HG03175 (cell line): ENCODE measurements at regions not wholly inside any gene's neighbourhood (a gene's known extent, or its start where the extent isn't known, plus 50 kb on each side); places are given as distances from the start of the nearest gene placed in this dataset.
"Not testable (repeated sequence)": the region's sequence is repeated elsewhere in the genome, so short reads cannot be mapped to it uniquely, and the experiment has no call there.

Experiments used
- ATAC-seq: cut with Tn5 transposase; IDR thresholded peaks from one replicate; pipeline ENCODE4 v1.9.1; 2021; ENCODE audit warnings: mild to moderate bottlenecking, moderate library complexity; ENCODE audit not compliant: unreplicated experiment

DNA sequence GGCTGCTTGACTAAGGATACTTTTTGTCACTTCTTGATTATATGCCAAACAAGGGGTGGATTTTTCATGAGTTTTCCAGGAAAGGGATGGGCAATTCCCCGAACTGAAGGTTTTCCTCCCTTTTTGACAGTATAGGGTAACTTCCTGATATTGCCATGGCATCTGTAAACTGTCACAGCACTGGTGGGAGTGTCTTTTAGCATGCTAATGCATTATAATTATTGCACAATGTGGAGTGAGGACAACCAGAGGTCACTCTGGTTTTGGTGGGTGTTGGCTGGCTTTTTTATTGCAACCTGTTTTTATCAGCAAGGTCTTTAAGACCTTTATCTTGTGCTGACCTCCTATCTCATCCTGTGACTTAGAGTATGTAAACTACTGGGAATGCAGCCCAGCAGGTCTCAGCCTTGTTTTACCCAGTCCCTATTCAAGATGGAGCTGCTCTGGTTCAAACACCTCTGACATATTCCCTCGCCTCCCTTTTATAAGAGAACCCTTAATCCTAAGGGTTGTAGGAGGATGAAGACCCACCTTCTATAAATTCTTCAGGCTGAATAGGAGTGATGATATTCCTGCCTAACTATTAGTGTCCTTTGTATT is 471.2 kb downstream of the ATP23 start:
- ATAC-seq = no peak

DNA sequence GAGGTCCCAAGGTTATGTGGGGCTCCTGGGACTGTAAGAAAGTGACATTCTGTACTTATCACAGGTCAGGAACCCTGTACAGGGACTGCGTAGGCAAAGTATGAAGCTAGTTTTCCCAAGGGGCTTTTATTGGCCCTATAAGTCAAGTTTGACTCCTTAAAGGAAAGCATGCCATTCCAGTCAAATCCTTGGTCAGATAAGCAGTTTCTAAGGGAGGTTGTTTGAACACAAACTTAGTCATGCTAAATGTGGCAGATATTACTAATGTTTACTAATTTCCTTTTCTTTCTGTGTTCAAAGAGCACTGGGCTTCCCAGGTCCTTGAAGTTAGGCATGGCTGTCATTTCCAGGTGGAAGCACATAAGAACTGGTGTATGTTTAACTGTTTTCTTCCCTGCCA is 472.4 kb downstream of the ATP23 start:
- ATAC-seq = no peak

DNA sequence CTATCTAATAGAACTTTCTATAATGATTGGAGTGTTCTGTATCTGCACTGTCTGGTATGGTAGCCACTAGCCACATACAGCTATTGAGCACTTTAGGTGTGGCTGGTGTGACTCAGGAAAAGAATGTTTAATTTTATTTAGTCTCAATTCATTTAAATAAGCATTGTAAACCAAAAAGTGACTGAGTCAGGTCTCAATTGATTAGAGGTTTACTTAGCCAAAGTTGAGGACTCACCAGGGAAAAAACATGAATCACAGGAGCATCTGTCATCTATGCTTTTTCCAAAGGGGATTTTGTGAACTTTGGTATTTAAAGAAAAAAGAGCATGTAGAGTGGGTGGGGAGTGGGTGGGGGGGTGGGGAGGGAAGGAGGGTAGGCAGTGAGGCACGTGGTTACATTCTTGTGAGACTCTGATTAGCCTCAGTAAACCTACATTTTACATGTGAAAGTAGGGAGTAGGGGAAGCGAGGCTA is 473.1 kb downstream of the ATP23 start:
- no peak for ATAC-seq

DNA sequence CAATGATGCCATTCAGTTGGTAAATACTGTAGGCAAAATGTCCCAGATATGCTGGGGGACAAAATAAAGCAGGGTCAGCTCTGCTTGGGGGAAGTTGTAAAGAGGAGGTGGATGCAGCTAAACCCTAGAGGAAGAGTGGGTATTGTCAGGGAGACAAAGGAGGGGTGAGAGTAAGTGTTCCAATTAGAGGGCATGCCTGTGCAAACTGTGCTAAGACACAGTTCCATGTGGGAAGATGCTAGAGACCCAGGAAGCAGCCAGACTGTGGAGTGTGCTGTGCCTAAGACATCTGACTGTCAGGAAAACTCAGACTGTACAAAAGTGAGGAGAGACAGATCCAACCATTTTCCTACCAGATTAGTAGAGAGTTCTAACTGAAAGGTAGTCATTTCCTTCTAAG is 474.3 kb downstream of the ATP23 start:
- no peak for ATAC-seq

DNA sequence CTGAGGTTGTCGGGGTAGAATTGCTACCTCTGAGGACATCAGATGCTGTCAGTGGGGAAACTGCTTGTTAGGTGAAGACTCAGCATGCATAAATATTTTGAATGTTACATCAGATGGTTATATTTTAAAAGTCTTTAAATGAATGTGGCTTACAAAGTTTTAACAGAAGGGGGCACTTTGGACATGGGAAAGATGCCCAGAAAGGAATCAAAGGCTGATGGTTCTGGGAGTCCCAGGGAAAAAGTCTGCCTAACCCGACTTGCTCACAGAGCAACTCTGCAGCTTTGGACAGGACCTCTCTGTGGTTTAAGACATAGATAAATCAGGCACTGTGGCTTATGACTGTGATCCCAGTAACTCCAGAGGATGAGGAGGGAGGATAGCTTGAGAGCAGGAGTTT is 474.9 kb downstream of the ATP23 start:
- no peak for ATAC-seq

DNA sequence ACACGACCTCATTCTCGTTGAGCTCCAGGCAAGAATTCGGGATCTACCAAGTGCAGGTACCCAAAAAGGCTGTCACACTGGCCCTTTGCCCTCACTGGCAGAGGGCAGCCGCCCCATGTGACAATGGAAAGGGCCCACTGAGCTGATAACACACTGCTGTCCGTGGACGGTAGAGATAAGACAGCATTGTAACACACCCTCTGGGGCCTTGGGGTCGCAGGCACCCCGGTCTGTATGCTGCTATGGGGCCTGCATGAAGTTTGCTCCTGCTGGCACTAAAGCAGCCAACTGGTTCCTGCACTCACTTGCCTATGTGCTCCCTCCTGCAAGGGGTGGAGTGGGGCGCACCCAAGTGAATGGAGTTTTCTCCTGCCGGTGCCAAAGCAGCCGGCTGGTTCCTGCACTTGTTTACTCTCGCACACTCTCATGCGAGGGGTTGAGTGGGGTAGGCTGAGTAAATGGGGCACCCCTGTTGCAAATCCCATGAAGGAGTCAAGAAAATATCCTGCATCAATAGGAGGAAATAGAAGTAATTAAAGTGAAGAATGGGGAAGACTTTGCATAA is 477.9 kb downstream of the ATP23 start:
- ATAC-seq = no peak

DNA sequence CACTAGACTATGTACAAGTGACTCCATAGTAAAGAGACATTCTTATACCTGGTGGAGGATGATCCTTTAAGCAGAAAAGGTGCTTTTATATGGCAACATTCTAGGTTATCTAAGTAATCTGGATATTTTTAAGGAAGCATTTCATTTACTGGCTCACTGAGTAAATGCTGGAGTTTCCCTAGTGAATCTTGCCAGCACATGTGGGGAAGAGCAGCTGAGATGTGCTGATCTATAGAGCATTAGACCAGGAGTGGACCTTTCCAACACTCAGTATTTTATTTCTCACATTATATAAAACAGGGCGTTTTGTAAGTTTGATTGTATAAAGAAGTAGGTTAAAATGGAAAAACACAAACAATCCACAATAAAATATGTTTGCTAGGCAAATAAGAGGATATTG is 478.5 kb downstream of the ATP23 start:
- no peak for ATAC-seq

DNA sequence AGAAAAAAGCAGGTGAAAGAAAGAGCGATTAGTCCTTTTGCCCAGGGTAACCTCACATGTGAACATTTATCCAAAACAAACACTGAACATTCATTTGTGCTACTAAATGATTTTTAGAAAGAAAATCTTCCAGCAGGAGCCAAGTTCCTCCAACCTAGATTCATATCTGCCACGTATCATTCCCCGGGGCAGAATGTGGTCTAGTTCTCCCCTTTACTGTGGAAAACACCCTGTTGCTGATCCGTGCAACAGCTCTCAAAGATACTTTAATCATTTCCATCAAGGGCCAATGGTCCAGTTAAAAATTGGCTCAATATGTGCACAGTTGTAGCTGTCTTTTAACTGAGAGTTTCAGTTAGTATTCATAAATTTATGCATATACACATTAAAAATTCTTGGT is 479.1 kb downstream of the ATP23 start:
- no peak for ATAC-seq

DNA sequence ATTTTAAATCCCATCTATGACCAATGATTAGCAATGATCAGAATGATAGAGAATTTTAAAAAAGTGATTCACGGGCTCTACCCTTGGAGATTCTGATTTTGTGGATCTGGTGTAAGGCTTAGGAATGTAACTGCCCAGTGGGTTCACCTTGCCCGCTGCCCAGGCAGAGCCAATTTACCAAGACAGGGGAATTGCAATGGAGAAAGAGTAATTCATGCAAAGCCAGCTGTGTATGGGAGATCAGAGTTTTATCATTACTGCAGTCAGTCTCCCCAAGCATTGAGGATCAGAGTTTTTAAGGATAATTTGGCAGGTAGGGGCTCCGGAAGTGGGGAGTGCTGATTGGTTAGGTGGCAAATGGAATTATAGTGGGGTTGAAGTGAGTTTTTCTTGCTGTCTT is 480.6 kb downstream of the ATP23 start:
- ATAC-seq = no peak

DNA sequence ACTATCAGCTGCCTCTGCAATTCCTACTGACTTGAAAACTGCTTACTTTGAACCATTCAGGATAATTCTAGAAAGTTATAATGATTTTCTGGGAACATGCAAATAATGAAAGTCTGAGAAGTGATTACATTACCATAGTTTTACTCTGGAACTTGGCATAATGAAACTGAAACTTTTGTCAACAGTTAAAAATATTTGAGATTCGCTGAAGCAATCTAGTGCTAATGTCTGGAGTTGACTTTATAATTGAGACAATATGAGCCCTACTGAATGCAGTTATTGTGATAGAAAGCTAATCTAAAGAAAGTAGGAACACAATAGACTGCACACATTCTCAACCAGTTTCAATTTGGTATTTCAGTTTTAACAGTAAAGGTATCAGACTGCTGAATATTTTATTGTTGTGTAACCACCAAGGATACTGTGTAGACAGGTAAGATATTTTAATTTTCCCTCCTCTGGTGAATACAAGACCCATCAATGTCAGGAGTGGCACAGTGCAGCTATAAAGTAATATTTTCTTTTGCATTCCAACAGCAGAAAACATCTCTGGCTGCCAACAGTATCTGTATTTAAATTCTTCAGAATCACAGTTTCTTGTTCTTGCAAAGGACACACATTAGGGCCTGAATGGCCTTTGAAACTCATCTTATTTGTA is 483.5 kb downstream of the ATP23 start:
- peak; percentile 37 for ATAC-seq

DNA sequence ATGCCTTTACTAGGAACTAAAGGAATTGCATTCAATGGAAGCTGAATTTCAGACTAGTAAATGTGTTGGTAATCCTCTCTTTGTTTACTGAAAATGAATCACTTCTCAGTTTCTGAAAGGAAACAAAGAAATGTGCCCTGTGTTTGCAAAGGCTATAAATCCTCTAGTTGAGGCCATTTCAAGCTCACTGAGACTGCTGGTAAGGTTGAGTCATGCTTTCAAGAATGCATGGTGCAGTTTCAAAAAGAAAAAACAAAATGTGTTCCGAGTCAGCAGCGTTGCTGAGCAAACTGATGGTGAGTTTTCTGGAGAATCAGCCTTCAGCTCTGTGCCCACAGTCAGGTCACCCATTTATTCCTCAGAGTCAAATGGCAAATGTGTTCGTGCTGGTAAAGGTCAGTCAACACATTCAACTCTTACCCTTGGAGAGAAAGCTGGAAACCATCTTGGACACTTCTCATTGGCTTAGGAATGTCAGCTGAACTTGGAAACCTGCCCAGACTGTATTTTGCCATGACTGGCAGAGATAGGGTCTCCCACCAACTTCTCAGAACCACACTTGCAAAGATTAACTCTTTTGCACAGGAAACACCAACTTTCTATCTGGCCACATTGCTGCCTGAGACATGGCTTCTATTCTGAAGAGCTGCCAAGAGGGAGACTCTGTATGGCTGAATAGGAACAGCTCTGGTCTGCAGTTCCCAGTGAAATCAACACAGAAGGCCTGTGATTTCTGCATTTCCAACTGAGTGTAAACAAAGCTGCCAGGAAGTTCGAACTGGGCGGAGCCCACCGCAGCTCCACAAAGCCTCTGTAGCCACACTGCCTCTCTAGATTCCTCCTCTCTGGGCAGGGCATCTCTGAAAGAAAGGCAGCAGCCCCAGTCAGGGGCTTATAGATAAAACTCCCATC is 484.4 kb downstream of the ATP23 start:
- peak; percentile 85 for ATAC-seq

DNA sequence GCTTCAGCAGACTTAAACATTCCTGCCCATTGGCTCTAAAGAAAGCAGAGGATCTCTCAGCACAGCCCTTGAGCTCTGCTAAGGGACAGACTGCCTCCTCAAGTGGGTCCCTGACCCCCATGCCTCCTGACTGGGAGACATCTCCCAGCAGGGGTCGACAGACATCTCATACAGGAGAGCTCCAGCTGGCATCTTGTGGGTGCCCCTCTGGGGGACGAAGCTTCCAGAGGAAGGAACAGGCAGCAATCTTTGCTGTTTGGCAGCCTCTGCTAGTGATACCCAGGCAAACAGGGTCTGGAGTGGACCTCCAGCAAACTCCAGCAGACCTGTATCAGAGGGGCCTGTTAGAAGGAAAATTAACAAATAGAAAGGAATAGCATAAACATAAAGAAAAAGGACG is 485.1 kb downstream of the ATP23 start:
- ATAC-seq = not testable (repeated sequence)

DNA sequence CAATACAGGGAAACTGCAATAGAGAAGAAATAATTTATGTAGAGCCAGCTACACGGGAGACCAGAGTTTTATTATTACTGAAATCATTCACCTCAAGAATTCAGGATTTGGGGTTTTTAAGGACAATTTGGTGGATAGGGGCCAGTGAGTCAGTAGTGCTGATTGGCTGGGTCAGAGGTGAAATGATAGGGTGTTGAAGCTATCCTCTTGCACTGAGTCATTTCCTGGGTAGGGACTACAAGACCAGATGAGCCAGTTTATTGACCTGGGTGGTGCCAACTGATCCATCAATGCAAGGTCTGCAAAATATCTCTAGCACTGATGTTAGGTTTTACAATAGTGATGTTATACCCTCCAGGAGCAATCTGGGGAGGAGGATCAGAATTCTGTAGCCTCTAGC is 486.3 kb downstream of the LRIG3 start:
- ATAC-seq = no peak

DNA sequence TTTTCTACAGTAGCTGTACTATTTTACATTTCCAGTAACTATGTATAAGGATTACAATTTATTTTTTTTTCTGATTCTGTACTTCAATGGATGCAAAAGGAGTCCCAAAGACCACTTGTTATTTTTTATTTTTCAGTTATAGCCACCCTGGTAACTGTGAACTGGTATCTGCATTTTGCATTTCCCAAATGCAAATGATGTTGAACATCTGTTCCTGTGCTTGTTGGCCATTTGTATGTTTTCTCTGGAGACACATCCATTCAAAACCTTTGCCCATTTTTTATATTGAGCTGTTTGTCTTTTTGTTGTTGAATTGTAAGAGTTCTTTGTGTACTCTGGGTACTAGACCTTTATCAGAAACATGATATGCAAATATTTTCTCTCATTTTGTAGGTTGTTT is 485.6 kb downstream of the LRIG3 start:
- ATAC-seq = no peak

DNA sequence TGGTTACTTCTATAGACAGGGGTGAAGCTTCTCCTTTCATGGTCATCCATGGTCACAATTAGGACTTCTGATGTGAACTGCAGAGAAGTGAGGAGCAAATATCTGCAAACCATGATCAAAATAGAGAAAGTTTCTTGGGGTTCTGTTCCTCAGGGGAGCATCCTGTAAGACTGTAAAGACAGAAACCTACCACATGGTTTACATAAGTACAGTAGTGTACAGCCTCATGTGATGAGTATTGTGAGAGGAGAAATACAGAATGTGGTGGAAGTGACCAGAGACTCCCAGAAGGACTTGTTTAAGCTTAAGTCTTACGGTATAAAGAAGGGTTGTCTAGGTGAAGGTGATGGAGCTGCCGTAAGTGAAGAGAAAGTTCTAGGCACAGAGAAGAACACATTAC is 484.7 kb downstream of the LRIG3 start:
- ATAC-seq = no peak

DNA sequence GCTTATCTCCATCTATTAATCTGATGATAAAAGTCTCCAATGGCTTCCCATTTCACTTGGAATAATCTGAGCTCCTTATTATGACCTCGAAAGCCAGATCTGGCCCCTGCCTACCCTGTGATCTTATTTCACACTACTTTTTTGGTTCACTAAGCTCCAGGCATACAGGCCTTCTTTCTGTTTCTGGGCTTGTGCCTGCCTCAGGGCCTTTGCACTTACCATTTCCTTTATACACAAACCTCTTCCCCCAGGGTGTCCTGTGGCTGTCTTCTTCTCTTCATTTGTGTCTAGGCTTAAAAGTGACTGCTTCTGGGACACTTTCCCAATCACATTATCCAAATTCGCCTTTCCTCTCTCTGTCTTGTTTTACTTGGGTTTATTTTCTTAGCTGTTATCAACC is 478.8 kb downstream of the LRIG3 start:
- ATAC-seq = no peak

DNA sequence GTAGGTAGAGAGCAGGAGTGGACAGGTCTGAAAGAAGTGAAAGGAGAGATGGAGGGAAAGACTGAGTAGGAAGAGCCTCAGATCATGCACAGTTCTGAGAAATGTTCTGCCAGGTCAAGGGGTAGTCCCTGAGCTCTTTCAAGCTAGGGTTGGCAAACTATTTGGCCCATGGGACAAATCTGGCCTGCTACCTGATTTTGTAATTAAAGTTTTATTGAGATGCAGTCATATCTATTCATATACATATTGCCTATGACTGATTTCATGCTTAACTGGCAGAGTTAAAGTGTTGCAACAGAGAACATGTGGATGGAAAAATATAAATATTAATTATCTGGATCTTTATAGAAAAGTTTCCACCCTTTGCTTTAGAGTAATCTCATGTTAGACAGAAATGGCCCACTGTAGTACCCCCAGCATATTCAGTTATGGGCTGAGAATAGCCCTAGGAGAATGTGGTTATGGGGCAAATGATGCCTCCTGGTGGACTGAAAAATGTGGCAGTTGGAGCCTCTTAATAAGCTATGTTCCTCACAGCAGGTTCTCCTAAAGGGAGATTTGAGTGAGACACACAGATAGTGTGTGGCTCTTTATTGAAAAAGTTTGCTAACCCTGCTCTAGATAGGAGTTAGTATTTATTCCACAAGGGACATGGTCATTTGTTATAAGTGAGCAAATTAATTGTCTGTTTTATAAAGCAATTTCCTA is 476.9 kb downstream of the LRIG3 start:
- ATAC-seq = peak; percentile 64

DNA sequence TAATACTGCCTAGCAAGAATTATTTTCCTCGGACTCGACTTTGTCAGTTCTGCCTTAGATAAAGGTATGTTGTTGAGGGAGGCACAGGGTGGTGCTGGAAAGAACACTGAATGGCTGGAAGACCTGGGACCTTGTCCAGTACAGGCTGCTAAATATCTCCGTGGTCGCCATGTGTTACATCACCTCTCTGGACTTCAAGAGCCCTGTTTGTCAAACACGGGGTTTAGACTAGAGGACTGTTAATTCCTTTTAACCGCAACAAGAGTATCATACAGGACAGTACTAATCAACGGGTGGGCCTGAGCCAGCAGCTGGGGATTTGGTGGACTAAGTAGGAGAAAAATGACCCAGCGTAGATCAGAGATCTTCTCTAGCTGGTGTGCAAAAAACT is 476.3 kb downstream of the LRIG3 start:
- no peak for ATAC-seq

DNA sequence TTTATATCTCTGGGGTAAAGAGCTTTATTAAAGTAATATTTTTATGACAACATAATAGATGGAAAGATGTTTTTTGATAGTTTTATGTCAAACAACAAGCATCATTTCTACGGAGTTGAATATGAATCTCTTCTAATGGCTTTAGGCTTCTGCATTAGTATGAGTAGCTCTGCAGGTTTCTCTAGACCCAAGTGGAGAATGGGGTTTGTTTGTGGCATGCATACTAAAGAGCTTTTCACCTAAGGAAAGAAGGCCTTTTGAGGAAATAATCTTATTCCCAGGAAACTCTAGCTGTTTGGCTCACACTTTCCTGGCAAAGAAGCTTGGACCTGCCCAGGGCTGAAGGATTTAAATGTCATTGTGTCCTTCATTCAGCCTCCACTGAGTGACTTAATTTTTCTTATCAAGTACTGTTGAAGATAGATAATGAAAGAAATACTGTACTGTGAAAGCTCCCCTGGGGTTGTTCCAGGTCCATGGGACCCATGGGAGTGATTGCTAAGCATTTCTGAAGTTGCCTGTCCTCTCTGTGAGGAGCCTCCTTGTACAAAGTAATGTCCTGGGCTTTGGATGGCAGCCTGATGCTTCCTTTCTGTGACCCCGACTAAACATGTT is 469.3 kb downstream of the LRIG3 start:
- ATAC-seq = no peak

DNA sequence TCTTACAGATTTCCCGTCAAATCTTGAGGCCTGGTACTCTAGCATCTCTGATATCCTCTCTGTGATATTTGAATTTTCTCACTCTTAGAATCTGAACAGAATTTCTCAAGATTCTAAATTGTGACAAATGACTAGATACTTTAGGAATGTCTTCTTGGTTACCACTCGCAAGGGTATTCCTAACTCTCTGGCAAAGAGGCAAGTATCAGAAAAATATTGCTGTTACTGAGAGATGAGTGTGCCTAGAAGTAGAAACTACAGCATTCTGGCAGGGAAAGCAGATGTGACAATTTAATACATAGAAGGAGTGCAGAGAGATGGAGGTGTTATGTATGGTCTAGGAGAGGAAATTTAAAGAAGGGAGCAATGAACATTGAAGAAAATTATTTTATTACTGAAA is 467.8 kb downstream of the LRIG3 start:
- ATAC-seq = no peak

DNA sequence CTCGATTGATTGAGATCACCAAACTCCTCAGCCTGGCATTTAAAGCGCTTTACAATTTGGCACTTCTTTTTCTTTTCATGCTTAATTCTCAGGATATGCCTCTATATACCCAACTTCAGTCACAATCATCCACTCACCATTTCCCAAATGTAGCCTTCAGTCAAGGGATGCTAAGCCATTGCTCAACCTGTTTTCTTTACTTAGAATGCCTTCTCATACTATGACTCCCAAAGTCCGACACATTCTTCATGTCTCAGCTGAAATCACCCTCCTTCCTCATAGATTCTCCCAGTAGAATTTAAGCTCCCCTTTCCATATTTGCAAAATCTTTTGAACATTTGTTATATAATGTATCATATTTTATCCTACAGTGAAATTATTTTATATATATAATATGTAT is 467.0 kb downstream of the LRIG3 start:
- no peak for ATAC-seq
